Panc1 (cell line): ENCODE measurements at regions not wholly inside any gene's neighbourhood (a gene's known extent, or its start where the extent isn't known, plus 50 kb on each side); places are given as distances from the start of the nearest gene placed in this dataset.

Source experiments
- CTCF ChIP-seq: fragments of 450-650 bp; IDR thresholded peaks from 2 replicates; pipeline ENCODE4 v1.5.1; 2017; ENCODE audit warnings: mild to moderate bottlenecking
- POLR2AphosphoS5 ChIP-seq: IDR thresholded peaks from 2 replicates; pipeline ENCODE4 v1.6.1; 2012; ENCODE audit warnings: mild to moderate bottlenecking, low read depth, low read length, moderate library complexity
- REST ChIP-seq, 2 experiments: IDR thresholded peaks; 2 replicates each; pipeline ENCODE4 v1.6.1; 2011 to 2012; ENCODE audit warnings: low read depth in 2 of 2, control low read depth in 1 of 2, low read length in 1 of 2, mild to moderate bottlenecking in 1 of 2, moderate library complexity in 1 of 2; ENCODE audit not compliant: insufficient read depth in 1 of 2

GRCh38 chr4:54526560-54526959 lies 131.2 kb upstream of the KIT start:
- TF ChIP-seq CTCF (no peak), REST (IDR thresholded peaks at IDR 0.05; ENCODE audit: insufficient read depth in 1 of 2, low read depth in 2 of 2, low read length in 1 of 2) (no peak), POLR2AphosphoS5 (no peak)
